ENCODE measurements at regions not wholly inside any gene's neighbourhood (a gene's known extent, or its start where the extent isn't known, plus 50 kb on each side); places are given as distances from the start of the nearest gene placed in this dataset.
A peak's percentile ranks its signal among the peaks of the same experiment; 100 is the strongest.

DNA sequence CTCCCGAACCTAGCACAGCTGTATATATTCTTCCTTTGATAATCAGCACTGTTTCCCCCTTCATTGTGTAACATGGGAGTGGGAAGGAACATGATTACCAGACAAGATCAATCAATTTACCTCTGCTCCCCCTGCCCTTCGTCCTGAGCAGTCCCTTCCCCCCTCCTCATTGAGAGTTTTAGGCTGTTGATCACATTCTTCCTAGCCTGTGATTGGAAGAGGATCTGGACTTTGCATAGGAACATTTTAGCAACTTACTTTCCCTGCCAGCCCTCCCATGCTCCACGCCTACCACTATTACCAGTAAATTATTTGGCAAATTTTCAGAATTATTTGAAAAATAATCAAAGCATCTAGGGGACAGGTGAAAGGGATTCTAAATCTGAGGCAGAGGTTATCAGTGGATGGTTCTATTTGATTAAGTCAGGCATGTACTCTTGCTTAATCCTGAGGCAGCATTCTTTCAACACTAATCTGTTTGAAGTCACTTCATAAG, 62.7 kb upstream of the ABCD3 start:
- TF ChIP-seq, protein P1, sequence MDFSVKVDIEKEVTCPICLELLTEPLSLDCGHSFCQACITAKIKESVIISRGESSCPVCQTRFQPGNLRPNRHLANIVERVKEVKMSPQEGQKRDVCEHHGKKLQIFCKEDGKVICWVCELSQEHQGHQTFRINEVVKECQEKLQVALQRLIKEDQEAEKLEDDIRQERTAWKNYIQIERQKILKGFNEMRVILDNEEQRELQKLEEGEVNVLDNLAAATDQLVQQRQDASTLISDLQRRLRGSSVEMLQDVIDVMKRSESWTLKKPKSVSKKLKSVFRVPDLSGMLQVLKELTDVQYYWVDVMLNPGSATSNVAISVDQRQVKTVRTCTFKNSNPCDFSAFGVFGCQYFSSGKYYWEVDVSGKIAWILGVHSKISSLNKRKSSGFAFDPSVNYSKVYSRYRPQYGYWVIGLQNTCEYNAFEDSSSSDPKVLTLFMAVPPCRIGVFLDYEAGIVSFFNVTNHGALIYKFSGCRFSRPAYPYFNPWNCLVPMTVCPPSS (IDR thresholded peaks at IDR 0.05), result no peak
- TF ChIP-seq, protein P2, sequence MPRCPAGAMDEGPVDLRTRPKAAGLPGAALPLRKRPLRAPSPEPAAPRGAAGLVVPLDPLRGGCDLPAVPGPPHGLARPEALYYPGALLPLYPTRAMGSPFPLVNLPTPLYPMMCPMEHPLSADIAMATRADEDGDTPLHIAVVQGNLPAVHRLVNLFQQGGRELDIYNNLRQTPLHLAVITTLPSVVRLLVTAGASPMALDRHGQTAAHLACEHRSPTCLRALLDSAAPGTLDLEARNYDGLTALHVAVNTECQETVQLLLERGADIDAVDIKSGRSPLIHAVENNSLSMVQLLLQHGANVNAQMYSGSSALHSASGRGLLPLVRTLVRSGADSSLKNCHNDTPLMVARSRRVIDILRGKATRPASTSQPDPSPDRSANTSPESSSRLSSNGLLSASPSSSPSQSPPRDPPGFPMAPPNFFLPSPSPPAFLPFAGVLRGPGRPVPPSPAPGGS (CRISPR knock-in tag; IDR thresholded peaks at IDR 0.05), result no peak
- TF ChIP-seq, protein P3, sequence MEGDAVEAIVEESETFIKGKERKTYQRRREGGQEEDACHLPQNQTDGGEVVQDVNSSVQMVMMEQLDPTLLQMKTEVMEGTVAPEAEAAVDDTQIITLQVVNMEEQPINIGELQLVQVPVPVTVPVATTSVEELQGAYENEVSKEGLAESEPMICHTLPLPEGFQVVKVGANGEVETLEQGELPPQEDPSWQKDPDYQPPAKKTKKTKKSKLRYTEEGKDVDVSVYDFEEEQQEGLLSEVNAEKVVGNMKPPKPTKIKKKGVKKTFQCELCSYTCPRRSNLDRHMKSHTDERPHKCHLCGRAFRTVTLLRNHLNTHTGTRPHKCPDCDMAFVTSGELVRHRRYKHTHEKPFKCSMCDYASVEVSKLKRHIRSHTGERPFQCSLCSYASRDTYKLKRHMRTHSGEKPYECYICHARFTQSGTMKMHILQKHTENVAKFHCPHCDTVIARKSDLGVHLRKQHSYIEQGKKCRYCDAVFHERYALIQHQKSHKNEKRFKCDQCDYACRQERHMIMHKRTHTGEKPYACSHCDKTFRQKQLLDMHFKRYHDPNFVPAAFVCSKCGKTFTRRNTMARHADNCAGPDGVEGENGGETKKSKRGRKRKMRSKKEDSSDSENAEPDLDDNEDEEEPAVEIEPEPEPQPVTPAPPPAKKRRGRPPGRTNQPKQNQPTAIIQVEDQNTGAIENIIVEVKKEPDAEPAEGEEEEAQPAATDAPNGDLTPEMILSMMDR (CRISPR knock-in tag; IDR thresholded peaks at IDR 0.05), result no peak
- TF ChIP-seq POLR2A (IDR thresholded peaks at IDR 0.05; ENCODE audit: insufficient read depth in 1 of 2, low read depth in 2 of 2, low read length in 2 of 2), result no peak
- no peak for TF ChIP-seq NONO (IDR thresholded peaks at IDR 0.05)
- TF ChIP-seq NONO (CRISPR knock-in tag; conservative IDR thresholded peaks at IDR 0.05), result peak; percentile 52; the same call in 1 of the 2 replicates
- TF ChIP-seq, protein P4, sequence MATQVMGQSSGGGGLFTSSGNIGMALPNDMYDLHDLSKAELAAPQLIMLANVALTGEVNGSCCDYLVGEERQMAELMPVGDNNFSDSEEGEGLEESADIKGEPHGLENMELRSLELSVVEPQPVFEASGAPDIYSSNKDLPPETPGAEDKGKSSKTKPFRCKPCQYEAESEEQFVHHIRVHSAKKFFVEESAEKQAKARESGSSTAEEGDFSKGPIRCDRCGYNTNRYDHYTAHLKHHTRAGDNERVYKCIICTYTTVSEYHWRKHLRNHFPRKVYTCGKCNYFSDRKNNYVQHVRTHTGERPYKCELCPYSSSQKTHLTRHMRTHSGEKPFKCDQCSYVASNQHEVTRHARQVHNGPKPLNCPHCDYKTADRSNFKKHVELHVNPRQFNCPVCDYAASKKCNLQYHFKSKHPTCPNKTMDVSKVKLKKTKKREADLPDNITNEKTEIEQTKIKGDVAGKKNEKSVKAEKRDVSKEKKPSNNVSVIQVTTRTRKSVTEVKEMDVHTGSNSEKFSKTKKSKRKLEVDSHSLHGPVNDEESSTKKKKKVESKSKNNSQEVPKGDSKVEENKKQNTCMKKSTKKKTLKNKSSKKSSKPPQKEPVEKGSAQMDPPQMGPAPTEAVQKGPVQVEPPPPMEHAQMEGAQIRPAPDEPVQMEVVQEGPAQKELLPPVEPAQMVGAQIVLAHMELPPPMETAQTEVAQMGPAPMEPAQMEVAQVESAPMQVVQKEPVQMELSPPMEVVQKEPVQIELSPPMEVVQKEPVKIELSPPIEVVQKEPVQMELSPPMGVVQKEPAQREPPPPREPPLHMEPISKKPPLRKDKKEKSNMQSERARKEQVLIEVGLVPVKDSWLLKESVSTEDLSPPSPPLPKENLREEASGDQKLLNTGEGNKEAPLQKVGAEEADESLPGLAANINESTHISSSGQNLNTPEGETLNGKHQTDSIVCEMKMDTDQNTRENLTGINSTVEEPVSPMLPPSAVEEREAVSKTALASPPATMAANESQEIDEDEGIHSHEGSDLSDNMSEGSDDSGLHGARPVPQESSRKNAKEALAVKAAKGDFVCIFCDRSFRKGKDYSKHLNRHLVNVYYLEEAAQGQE (IDR thresholded peaks at IDR 0.05; ENCODE audit: borderline replicate concordance in 1 of 2, low read depth in 1 of 2, low read length in 2 of 2), result no peak
- TF ChIP-seq SMAD3 (CRISPR knock-in tag; IDR thresholded peaks at IDR 0.05), result no peak
- no peak for TF ChIP-seq SRSF9 (IDR thresholded peaks at IDR 0.05; ENCODE audit: borderline replicate concordance, insufficient read depth, low read depth, low read length, poor library complexity, severe bottlenecking)

All from HepG2 (cell line).